HG03045 (cell line): ENCODE measurements at regions not wholly inside any gene's neighbourhood (a gene's known extent, or its start where the extent isn't known, plus 50 kb on each side); places are given as distances from the start of the nearest gene placed in this dataset.
"Not testable (repeated sequence)": the region's sequence is repeated elsewhere in the genome, so short reads cannot be mapped to it uniquely, and the experiment has no call there.

Experiments
- ATAC-seq: cut with Tn5 transposase; IDR thresholded peaks from one replicate; pipeline ENCODE4 v1.9.1; 2021; ENCODE audit warnings: mild to moderate bottlenecking, moderate library complexity; ENCODE audit not compliant: unreplicated experiment

DNA sequence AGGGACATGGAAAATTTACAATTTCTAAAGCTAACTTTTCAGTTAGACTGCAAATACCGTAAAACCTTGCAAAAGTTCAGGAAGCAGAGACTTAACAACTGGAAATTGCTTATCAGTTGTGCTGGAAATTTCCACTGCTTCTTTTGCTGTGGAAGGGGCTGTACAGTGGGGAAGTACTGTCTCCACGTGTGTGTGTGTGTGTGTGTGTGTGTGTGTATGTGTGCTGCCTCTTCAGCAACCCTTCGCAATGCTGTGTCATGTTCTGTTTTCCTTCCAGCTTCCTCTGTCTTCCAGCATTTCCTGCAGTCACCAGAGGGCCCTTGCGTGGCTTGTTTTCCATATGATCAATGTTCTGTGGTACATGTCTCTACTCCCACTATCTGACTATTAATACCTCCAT lies 87.5 kb upstream of the RANBP3L start:
- no peak for ATAC-seq

DNA sequence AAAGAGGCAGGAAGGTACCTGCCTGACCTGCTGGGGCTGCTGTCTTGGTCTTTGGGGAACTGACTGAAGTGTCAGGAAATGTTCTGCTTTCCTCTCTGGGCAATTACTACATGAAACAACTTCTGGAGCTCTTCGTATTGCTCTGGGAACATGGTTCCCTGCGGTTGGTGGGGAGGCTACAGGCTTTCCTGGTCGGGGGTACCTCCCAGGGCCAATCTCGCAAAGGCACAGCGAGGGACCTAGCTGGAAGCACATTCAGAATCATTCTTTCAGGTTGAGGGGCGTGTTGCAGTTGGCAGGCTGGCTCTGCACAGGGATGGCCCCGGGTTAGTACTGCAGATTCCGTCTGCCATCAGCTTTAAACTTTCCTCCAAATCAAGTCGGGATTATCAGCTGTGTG lies 88.9 kb upstream of the RANBP3L start:
- ATAC-seq: no peak

DNA sequence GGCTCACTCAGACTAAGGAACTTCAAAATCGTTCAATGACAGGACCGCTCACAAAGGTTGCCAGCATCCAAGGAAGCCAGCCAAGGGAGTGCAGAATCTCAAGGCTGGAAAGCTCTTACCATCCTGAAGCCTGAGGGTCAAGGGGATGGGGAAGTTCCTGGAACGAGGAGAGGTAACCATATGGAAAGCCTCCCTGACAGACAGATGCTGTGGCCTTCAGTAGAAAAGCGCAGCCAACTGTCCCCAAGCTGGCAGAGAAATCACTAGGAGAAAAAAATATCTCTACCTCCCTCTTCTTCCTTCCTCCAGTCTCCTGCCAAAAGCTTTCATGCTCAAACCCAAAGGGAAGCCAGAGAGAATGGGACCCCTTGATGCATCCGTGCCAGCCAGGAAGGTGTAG lies 90.5 kb upstream of the RANBP3L start:
- ATAC-seq: no peak

DNA sequence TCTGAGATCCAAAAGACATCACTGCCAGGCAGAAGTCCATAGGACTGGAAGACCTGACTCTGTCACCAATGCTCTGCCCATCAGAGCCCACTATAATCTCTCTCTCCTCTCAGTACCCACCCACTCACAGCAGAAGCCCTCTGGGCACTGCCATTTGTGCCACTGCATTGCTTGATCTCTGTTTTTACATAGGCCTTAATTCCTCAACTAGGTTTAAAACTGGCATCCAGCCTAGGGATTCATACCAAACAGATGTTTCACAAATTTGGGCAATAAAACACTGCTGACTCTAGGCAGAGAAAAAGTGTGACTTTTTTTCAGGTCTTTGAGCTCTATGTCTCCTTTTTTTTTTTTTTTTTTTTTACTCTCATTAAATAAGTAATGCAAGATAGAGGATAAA lies 91.1 kb upstream of the RANBP3L start:
- ATAC-seq: no peak

DNA sequence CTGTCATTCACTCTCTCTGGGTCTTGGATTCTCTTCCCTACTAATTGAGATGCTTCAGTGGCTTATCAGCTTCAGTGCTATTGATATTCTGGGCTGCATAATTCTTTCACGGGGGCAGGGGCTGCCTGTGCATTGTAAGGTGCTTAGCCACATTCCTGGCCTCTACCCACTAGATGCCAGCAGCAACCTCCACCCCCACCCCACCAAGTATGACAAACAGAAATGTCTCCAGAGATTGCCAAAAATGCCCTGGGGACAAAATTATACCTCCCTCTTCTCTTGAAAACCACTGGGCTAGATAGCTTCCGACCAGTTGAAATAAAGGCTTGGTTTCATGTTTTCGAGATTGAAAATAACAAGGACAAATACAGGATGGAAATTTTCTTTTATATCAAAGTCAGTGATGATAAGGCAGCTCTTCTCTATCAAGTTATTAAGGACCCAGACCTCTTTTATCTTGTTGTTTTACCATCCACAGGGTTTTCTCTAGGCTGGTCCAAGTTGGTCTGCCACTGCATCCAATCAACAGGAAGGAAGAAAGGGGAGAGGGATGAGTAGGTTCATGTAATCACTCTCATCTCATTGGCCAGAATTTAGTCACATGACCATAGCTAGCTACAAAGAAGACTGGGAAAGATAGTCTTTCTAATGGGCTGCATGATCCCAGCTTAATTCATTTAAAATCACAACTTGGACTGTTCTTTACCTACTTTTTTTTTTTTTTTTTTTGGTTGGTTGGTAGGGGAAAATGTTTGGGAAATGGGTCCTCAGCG lies 92.1 kb upstream of the RANBP3L start:
- no peak for ATAC-seq

DNA sequence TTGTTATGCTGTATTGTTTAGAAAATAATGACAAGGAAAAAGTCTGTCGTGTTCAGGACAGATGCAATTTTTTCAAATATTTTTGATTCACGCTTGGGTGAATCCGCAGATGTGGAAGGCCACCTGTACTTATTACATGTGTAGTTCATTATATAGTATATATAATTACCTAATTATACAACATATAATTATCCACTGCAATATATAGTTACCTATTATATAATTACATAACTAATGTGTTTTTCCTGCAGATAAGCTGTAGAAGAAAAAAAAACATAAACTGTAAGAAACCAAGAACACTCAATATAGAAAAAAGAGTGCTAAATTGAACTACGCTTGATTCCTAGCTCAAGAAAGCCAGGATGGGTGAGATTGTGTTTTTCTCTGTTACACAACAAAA lies 93.6 kb upstream of the RANBP3L start:
- no peak for ATAC-seq

DNA sequence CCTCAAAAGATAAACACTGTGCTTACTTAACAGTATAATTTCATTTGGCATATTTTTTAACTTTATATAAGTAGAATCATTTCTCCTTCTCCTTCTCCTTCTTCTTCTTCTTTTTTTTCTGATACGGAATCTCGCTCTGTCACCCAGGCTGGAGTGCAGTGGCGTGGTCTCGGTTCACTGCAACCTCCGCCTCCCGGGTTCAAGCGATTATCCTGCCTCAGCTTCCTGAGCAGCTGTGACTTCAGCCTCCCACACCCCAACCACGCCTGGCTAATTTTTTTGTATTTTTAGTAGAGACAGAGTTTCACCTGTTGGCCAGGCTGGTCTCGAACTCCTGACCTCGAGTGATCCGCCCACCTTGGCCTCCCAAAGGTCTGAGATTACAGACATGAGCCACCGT lies 94.2 kb upstream of the RANBP3L start:
- ATAC-seq: not testable (repeated sequence)

DNA sequence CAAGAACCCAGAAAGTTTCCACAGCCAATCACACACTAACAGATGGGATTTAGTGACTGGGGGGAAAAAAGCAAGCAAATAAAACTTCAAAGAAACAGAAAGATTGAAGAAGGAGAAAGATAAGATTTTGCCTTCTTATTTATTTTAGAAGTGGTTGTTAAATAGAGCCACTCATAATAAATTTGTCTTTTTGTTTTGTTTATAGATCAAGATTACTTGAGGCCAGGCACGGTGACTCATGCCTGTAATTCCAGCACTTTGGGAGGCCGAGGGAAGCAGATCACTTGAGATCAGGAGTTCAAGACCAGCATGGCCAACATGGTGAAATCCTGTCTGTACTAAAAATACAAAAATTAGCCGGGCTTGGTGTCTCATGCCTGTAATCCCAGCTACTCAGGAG lies 94.9 kb upstream of the RANBP3L start:
- ATAC-seq: no peak

DNA sequence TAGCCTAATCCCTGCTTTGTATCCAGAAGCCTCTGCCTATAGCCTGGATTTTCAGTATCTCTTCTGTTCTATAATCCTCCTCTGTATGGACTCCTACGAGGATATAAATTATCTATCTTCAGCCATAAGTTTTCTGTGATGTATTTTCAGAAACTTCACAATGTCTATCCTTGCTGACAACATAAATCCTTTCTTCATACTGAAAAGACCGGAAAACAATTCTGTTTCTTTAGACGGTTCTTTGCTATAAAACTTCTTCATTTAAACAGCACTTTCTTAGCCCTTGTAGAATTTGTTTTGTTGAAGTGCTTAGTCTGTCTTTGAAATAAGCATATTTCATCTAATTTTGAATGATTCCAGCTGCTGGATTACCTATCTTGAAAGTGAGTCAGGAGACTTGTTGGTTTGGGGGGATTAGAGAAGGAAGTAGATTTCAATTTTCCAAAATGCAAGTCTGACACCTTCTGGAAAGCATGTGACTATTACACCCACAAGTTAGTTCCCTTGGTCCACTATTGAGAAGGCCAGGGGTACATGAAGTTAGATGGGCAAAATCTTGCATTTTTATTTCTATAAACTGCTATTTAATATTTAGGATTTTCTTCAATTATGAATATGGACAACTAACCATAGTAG lies 96.3 kb upstream of the RANBP3L start:
- no peak for ATAC-seq

DNA sequence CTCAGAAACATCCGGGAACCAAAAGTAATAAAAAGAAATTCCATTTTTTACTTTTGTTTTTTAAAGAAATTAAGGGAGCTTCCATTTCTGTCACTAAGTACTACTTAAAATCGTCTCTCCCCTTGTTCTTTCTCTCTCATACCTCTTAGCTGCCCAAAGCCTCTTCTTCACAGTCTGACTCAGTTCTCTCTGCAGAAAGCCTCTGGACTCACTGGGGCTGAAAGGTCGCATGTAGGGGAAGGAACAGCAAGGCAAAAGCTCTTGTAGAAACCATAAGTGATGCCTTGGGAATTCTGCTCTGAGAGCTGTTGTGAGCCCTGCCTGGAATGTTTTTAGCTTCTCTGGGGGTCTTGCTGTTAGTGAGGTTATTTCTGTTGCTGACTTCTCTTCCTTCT lies 100.8 kb upstream of the RANBP3L start:
- ATAC-seq: no peak

DNA sequence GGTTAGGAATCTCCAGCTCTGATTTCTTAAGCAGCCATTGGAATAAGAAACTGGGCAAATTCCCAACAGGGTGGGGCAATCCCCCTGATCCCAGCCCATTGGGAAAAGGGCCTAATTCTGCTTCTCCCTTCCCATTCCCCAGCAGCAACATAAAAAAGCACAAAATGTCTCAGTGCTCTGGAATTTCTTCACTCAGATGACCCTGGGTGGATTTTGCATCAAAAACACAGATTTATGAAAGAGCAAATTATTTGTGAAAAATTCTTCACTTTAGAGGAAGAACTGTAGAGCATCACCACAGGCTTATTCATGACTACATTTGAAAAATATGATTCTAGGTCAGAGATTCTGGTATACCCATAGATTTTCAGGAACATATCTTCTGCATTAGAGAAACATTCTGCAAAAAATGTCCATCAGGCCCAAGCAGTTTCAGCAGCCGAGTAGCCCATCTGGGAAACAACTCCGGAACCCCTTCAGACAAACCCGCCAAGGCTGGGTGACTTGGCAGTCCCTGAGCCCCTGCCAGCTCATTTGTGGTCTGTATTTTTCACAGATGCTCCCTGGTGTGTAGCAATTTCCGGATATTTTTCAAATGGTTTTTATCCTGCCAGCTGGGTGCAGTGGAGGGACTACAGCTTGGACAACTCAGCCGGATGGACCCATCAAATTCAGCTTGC lies 102.1 kb upstream of the RANBP3L start:
- ATAC-seq: no peak

DNA sequence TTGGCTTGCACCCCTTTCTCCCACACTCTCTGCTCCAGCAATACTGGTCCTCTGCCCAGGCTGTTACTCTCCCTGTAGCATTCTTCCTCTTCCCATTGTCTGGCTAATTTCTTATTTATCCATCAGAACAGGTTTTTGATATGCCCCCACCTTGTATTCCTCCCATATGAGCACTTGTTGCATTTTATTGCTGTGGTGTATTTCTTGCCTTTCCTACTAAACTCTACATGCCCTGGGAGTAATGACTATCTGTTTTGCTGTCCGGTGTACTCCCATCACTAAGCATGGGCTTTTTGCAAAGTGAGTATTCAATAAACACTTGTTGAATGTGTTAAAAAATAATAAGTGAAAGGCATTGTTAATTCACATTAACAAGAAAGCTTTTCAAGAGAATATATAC lies 104.3 kb upstream of the RANBP3L start:
- no peak for ATAC-seq

DNA sequence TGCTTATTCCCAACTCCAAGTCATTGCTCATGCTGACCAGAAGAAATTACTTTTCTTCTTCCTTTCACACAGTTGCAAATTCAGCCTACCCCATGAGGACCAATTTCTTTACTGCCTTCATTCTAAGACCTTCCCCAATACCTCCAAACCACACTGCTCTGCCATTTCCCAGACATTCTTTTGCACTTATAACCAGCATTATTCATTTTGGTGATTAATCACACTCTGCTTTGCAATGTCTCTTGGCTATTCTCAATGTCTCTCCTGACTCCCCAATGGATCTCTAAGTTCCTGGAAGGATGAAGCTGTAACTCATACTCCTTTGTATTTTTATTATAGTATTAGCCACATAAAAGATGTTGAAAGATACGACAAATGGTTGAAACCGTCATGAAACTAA lies 105.7 kb upstream of the RANBP3L start:
- ATAC-seq: no peak

DNA sequence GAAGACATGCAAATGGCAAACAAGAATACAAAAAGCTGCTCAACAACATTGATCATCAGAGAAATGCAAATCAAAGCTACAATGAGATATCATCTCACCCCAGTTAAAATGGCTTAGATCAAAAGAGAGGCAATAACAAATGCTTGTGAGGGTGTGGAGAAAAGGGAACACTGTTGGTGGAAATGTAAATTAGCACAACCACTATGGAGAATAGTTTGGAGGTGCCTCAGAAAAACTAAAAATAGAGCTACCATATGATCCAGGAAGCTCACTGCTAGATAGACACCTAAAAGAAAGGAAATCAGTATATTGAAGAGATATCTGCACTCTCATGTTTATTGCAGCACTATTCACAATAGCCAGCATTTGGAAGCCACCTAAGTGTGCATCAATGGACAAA lies 108.0 kb upstream of the RANBP3L start:
- not testable (repeated sequence) for ATAC-seq

DNA sequence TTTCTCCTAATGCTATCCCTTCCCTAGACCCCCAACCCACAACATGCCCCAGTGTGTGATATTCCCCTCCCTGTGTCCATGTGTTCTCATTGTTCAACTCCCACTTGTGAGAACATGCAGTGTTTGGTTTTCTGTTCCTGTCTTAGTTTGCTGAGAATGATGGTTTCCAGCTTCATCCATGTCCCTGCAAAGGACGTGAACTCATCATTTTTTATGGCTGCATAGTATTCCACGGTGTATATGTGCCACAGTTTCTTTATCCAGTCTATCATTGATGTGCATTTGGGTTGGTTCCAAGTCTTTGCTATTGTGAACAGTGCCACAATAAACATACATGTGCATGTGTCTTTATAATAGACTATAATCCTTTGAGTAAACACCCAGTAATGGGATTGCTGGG lies 109.0 kb upstream of the RANBP3L start:
- ATAC-seq: not testable (repeated sequence)

DNA sequence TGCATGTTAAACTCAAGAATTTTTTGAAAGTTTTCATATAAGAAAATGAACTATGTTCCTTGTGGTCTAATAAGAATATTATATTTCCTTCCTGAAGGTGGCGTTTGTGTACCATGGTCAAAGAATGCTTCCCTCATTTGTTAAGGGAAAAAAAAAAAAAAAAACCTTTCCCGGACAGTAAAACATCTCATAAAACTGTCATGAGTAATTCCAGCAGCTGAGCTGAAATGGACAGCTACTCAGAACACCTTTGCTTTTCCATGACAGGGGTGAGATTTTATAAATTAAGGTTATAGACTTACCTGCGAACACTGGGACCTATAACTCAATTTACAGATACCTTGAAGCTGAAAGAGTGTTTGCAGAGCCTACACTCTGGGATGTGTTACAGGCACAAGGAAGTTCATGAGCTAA lies 113.2 kb upstream of the RANBP3L start:
- no peak for ATAC-seq

DNA sequence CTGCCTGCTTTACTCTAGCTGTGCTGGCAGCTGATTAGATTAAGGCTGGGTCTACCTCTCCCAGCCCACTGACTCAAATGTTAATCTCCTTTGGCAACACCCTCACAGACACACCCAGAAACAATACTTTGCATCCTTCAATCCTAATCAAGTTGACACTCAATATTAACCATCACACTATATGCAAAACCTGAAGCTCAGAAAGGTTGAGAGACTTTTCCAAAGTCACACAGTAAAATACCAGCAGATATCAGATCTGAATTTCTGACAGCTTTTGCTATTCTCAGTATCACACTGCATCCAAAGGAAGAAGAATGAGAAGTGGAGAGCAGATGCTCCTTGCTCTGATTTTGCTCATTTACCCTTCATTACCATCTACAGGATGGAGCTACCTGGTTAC lies 114.9 kb upstream of the RANBP3L start:
- ATAC-seq: no peak

DNA sequence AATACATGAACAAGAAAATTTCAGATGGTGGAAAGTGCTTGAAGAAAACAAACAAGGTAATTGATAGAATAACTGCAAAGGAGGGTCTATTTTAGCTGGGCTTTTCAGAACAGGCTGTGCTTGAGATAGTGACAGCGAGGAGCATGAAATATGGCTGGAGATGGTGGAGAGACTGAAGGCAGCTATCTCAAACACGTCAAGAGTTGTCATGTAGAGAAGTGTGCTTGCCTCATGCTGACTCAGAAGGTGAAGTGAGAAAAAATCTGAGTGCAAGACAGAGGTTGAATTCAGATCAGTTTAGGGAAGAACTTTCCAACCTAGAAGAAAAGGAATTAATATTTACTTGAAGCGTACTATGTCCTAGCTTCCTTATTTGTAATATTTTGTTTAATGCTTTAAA lies 115.5 kb upstream of the RANBP3L start:
- ATAC-seq: no peak

DNA sequence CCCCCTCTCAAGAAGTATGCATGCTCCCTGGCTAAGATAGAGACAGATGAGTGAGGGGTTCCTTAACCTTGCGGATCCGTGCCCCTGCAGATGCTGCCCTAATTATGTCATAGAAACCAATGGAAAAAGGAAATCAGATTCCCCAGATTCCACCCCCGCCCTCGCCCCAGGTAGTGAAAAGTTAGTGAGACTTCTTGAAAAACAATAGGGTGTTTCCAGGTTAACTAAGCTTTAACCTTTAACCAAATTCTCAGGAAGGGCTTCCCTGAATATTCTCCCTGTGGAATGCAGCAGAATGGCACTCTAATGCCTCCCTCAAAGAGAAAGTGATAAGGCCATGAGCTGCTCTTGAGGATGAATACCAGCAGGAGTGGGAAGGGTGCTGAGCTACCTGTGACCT lies 116.0 kb upstream of the RANBP3L start:
- no peak for ATAC-seq

DNA sequence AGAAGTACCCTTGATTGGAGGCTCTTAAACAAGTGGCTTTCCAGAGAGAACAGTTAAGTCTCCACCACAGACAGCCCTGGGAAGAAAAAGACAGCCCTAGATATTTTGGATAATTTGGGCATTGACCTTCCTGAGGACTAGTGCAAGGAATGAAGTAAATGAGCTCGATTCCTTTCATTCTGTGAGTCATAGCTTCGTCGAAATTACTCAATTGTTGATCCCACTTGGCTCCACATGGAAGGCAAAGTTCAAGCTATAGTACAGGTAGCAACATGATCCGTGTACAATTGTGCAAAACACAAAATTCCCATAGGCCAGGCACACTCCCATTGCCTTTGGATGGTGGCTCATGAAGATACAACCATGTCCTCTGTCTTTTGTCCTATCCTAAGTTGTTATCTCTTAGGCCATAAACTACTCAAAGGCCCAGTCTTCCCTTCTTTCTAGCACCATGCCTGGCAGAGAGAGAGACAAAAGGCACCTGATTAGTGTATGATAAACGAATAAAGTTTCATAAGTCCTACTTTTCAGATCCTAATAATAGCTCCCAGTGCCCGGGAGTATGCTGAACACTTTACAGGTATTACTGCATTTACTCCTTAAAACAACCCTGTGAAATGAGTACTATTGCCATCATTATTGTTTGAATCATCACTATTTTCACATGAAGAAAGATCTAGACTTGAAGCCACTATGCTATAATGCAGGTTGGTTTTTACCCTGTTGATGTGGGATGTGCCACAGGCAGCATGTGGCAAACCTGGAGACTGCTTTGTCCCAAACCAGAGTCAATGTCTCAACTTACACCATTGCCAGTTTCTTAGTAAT lies 116.7 kb upstream of the RANBP3L start:
- no peak for ATAC-seq

DNA sequence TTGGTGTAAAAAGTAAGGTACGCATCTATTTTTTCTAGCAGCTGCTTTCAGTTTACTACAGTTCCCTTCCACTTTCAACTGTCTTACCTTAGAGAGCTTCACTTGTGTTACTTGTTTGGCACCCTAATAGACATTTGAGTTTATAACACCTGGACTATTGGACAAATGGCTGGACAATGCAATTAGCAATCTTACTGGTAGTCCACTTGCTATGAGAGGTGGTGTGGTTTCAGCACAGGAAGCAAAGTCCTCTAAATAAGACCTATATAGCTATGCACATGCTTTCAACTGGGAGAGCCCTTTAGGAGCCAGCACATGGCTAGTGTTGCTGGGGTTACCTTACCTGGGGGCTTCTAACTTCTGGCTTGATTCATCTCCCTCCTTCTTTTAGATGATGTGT lies 119.6 kb upstream of the RANBP3L start:
- ATAC-seq: no peak
